Ovary (tissue), 3 donors: ENCODE measurements at regions not wholly inside any gene's neighbourhood (a gene's known extent, or its start where the extent isn't known, plus 50 kb on each side); places are given as distances from the start of the nearest gene placed in this dataset.

Source experiments
- CTCF ChIP-seq, 3 donors: fragments of 450-650 bp in 2 of 3; fragments of 200-600 bp in 1 of 3; IDR thresholded peaks; one replicate each; pipeline versions ENCODE4 v1.5.1 to v1.8.0; 2016 to 2022; ENCODE audit warnings: antibody characterized with exemption in 3 of 3, mild to moderate bottlenecking in 1 of 3
- POLR2A ChIP-seq: fragments of 450-650 bp; IDR thresholded peaks from one replicate; pipeline ENCODE4 v1.6.1; 2017; ENCODE audit warnings: antibody characterized with exemption, mild to moderate bottlenecking, moderate library complexity
- donor health status: DM: no; HTN: no; CAD: no.

GRCh38 chr11:29361369-29361768 lies 655.5 kb downstream of the KCNA4 start:
- no peak for TF ChIP-seq CTCF (IDR thresholded peaks at IDR 0.05)
- TF ChIP-seq POLR2A, result no peak
